SKM-1 treated with dmso at 0.1 percent for 144 hours (cell line): ENCODE measurements at regions not wholly inside any gene's neighbourhood (a gene's known extent, or its start where the extent isn't known, plus 50 kb on each side); places are given as distances from the start of the nearest gene placed in this dataset.

ENCODE experiments used
- DNase-seq: peaks from one replicate; lab custom pipeline; 2025; ENCODE audit not compliant: unreplicated experiment; lab: John Stamatoyannopoulos, UW

GRCh38 chr17:5817475-5818395, 233.4 kb upstream of the NLRP1 start:
- no peak for DNase-seq

DNA sequence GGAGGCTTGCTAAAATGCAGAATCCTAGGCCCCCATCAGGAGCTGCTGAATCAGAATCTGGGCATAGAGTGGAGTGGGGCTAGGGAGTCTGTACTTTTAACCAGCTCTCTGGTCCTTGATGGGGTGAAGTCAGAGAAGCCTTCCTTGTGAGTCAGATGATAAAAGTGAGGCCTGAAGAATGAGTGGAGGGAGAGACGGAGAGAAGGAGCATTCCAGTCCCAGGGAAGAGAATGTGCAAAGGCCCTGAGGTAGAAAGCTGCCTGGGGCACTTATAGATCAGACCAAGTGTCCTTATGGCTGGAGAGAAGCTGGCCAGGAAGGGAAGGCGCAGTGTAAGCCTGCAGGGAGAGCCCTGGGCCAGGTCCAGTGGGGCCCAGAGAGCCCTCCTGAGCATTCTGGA, 235.1 kb upstream of the NLRP1 start:
- no peak for DNase-seq

DNA sequence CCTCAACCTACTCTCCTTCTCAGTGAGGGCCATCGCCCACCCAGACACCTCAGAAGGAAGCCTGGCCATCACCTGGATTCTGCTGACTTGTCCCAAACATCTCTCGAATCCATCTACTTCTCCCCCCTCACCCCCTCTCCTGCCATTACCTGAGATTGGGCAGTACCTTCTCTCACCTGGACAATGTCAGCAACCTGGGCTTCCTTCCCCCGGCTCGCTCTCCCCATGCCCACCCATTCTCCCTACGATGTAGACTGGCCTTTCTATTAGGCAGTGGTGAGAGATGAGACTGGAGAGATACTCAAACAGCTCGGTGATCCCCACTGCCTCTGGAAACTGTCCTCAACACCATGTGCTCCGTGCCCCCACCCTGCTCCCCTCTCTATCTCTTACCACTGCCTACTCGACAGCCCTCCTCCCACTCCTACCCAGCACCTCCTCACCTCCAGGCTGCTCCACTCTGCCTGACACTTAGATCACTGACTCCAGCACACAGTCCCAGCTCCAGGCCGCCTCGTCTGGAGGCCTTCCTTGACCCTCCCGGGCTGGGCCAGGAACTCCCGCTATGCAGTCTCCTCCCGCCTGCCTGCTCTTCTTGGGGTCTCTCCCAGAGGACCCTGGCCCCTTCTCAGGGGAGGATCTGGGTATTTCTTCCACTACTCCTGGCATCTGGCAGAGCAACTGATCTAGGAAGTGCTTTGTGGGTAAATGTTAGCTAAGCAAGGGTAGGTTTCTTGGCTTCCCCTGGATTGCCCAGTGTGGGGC, 235.8 kb upstream of the NLRP1 start:
- no peak for DNase-seq

DNA sequence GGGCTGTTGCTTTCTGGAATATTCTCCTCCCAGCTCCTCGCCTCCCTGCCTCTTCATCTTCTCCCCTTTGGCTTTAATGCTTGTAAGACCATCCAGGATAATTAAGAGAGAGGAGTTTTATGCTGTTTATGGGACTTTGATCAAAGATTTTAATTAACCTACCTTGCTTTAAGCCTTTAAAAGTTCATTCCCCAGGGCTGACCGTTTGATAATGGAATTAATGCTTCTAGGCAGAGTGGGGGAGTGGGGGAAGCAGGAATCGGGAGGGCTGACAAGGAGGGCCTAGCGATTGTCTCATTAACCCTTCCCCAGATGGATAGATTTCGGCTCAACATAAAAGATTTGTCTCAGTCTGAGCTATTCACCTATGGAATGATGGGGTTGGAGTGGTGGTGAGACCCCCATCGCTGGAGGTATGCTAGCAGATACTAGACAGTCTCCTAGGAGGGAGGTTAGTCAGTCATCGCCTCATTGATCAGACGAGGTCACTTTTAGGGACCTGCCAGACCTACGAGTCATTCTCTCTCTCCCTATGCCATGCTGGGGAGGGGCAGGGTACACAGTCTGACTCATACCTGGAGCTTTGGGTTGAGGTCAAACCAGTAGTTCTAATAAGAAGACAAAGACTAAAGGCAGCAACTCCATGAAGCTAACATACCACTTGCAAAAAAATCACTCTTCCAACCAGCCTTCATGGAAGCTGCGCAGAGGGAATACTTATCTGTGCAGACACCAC, 236.6 kb upstream of the NLRP1 start:
- no peak for DNase-seq

- DNase-seq: no peak
Observed at GRCh38 chr17:5821803-5822202, 237.5 kb upstream of the NLRP1 start.

- DNase-seq: no peak
Observed at GRCh38 chr17:5822281-5823060, 238.2 kb upstream of the NLRP1 start.

DNA sequence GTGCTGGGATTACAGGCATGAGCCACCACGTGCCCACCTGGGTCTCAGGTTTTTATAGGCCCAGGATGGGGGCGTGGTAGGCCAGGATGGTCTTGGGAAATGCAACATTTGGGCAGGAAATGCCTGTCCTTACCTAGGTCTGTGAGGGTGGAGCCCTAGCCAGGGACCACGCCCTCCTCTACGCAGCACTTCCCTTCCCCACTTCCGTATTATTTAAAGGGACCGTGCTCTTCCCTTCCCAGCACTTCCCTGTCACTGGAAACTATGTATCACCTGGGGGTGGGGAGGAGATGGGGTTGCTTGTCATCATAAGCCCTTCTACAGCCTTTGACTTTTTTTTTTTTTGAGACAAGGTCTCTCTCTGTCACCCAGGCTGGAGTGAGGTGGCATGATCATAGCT, 238.9 kb upstream of the NLRP1 start:
- no peak for DNase-seq

DNA sequence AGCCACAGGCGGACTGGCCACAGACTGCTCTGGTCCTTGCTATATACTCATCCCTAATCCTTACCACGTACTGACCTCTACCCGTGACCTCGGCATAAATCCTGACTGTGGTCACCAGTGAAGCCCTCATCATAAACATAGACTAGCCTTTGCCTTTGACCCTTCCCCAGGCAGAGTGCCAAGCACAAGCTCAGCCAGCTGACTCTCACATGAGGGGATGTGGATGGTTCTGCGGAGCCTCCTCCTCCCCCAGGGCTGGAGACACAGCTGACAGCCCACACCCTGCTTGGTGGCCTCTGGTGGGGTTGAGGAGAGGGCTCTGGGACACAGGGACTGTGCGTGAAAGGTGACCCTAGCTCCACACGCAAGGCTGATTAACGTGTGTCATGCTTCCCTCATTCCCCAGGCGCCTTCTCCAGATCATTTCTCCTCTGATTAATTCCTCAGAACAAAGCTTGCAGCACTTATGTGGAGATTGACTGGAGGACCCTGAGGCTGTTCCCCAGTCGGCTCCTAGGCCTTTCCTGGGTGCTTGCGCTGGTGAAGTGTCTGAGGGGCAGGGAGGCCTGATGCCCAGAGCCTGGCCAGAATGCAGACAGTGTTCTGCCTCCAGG, 241.5 kb upstream of the NLRP1 start:
- no peak for DNase-seq

DNA sequence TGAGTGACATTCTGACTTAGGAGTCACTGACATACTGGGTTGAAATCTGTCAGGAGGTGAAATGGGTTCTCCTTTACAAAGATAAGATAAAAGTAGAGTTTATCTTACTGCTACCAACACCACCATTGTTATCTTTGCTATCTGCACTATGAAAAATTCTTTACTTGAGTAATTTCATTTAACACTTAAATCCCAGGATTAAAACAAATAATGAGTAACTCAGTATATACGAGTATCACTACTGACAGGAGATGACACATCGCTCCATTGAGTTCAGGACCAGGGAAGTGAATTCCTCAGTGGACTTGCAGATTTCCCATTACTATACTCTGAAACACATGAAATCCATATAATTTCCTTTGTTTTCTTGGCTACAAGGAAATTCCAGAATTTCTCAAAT, 242.1 kb upstream of the NLRP1 start:
- DNase-seq: no peak

- DNase-seq: no peak
Observed at GRCh38 chr17:5830921-5831320, 239.3 kb upstream of the WSCD1 start.

DNA sequence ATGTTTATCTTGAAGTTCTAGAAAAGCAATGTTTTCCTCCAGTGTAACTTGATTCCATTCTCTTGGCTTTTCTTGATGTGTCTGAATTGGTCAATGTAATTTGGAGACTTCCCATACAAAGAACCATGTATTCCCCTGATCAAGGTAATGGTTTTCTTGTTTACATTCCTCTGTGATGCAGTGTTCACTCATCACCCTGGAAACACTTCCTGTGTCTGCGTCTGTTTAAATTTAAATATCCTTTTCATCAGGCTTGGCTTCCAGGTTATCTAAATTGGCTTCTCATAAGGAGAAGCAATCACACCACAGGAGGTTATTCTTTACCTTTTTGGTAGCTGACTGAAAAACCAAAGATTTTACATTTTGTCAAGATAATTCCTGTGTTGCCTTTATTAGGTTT, 237.3 kb upstream of the WSCD1 start:
- DNase-seq: no peak

DNA sequence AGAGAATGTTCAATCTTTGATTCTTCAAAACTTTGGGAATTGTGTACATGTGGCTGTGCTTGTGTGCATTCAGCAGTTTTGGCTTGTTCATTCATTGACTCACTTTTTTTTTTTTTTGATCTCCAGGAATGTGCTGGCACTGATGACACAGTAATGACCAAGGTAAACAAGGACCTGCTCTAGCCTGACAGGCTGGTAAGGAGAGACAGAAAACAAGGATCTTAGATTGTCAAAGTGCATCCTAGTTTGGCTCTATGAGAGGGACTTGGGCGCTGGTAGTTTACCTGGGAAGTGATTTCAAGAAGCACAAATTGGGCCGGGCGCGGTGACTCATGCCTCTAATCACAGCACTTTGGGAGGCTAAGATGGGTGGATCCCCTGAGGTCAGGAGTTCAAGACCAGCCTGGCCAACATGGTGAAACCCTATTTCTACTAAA, 233.1 kb upstream of the WSCD1 start:
- no peak for DNase-seq

DNA sequence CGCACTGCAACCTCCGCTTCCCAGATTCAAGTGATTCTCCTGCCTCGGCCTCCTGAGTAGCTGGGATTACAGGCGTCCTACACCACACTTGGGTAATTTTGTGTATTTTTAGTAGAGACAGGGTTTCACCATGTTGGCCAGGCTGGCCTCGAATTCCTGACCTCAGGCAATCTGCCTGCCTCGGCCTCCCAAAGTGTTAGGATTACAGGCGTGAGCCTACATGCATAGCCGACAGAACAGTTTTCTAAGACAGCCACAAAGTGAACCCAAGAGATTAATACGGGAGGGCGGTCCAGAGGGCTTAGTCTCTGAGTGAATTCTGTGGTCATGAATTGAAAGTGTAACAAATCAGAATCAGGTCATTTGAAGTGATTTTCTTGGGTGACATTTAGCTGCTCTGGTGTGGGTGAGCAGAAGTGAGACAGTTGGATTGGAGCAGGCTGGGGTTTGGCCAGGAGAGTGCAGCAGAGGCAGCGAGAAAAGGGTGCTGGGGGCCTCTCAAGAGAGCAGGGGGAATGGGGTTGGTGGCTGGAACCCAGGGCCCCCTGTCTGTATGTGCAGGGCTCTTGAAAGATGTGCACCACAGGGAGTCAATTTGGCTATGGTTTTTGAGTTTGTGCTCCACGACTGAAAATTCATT, 231.4 kb upstream of the WSCD1 start:
- no peak for DNase-seq

GRCh38 chr17:5840811-5841446, 229.2 kb upstream of the WSCD1 start:
- no peak for DNase-seq

DNA sequence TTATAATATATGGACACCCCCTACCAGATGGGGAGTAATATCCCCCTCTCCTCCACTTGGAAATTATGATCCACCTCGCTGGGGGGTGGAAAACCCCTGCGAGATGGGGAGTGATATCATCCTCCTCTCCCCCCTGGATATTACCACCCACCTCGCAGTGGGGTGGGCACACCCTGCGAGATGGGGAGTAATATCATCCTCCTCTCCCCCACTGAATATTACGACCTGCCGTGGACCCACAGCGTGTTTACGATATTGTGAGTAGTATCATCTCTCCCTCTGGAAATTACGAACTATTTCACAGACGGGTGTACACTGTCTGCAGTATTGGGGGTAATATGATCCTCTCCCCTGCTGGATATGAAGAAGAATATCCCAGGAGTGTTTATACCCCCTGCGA, 228.3 kb upstream of the WSCD1 start:
- DNase-seq: no peak

DNA sequence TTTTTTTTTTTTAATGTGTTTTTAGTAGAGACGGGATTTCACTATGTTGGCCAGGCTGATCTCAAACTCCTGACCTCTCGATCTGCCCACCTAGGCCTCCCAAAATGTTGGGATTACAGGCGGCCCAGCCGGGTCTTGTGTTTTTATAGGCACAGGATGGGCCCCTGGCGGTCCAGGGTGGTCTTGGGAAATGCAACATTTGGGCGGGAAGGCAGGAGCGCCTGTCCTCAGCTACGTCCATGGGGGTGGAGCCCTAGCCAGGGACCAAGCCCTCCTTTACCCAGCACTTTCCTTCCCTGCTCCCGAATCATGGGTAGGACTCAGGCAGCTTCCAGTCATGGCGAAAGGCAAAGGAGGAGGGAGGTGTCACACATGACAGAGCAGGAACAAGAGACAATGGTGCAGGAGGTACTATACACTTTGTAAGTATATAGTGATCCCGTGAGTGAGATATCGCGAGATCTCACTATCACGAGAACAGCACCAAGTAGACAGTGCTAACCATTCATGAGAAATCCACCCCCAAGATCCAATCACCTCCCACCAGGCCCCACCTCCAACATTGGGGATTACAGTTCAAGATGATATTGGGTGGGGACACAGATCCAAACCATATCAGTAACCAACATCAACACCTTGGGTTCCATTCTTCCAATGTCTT, 226.7 kb upstream of the WSCD1 start:
- DNase-seq: no peak

DNA sequence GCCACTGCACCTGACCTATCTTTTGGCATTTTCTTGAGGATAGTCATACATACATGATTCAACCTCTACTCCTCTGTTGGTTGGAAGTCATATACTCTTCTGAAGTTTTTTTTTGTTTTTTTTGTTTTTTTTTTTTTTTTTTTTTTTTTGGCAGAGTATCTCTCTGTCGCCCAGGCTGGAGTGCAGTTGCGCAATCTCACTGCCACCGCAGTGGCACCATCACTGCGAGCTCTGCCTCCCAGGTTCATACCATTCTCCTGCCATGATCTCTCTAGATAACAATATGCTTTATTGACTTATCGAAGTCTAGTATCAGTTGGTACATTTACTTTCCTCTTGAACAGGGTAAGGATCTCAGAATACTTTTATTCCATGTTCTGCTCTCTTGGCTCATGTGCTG, 224.2 kb upstream of the WSCD1 start:
- no peak for DNase-seq

GRCh38 chr17:5854871-5855554, 215.2 kb upstream of the WSCD1 start:
- no peak for DNase-seq
